NT2/D1 (cell line): ENCODE measurements at regions not wholly inside any gene's neighbourhood (a gene's known extent, or its start where the extent isn't known, plus 50 kb on each side); places are given as distances from the start of the nearest gene placed in this dataset.
"Not testable (repeated sequence)": the region's sequence is repeated elsewhere in the genome, so short reads cannot be mapped to it uniquely, and the experiment has no call there.

Source experiments
- SUZ12 ChIP-seq: IDR thresholded peaks from 2 replicates; pipeline ENCODE4 v1.6.1; 2011; ENCODE audit not compliant: insufficient read length, insufficient read depth; ENCODE audit errors: extremely low read depth
- YY1 ChIP-seq: IDR thresholded peaks from 2 replicates; pipeline ENCODE4 v1.6.1; 2011; ENCODE audit not compliant: insufficient read length, insufficient read depth
- ZNF274 ChIP-seq: IDR thresholded peaks from 2 replicates; pipeline ENCODE4 v1.6.1; 2011; ENCODE audit warnings: mild to moderate bottlenecking, low read depth, low read length

DNA sequence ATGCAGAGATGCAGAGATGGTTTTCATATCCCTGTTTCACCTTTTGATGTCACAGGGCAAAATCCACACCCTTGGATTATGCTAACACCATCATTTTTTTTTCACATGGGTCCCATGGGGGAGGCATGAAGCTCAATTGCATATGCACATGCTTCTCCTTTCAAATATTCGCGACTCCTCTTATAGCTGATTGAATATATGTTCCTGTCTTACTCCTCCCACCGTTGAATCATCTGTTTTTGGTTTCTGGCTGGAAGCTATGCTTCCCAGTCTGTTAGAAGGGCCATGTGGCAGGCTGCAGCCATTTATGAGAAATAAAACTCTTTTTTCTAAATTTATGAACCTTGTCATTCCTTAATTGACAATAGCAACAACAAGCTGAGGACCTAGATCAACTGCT lies 877.9 kb upstream of the CDH18 start:
- TF ChIP-seq ZNF274, YY1, SUZ12: not testable (repeated sequence)
